PC-3 (cell line): ENCODE measurements at regions not wholly inside any gene's neighbourhood (a gene's known extent, or its start where the extent isn't known, plus 50 kb on each side); places are given as distances from the start of the nearest gene placed in this dataset.

ENCODE experiments used
- ATAC-seq: fragments of 200-7000 bp; cut with Tn5 transposase; 2 replicates; pipeline ENCODE4 v1.9.1; 2020; ENCODE audit warnings: mild to moderate bottlenecking, moderate library complexity
- BruUV-seq: library from RNA; stranded (reverse); fragments of 400-500 nt; replicated peaks from 2 replicates; lab custom pipeline; 2021; lab: Mats Ljungman, UMichigan
- CTCF ChIA-PET: fragments of 300-600 bp; sonication (Branson Sonifier 250); formaldehyde crosslinking; loops from one replicate; lab custom pipeline; 2022; ENCODE audit warnings: antibody characterized with exemption; lab: Charles Lee
- POLR2A ChIA-PET: fragments of 300-600 bp; sonication (Branson Sonifier 250); formaldehyde crosslinking; loops from one replicate; lab custom pipeline; 2022; ENCODE audit warnings: antibody characterized with exemption; ENCODE audit not compliant: unreplicated experiment; lab: Charles Lee
- DNase-seq: peaks from one replicate; pipeline ENCODE4 v3.0.0-alpha.2; 2015
- H2AFZ ChIP-seq: fragments of 300-600 bp; sonication (generic); 2 replicates; pipeline ENCODE4 v1.6.0; 2016; ENCODE audit warnings: antibody characterized with exemption, low read length
- H3F3A ChIP-seq: fragments of 300-600 bp; sonication (generic); one replicate; pipeline ENCODE4 v1.6.0; 2017; ENCODE audit warnings: antibody characterized with exemption, low read length, control low read depth, mild to moderate bottlenecking; ENCODE audit not compliant: unreplicated experiment
- H3K27ac ChIP-seq: fragments of 300-600 bp; sonication (generic); 2 replicates; pipeline ENCODE4 v1.5.1; 2016; ENCODE audit warnings: mild to moderate bottlenecking, low read length
- H3K27me3 ChIP-seq: fragments of 300-600 bp; sonication (generic); 2 replicates; pipeline ENCODE4 v1.6.1; 2016; ENCODE audit warnings: low read length, mixed read lengths
- H3K36me3 ChIP-seq: fragments of 300-600 bp; sonication (generic); 2 replicates; pipeline ENCODE4 v1.6.1; 2016; ENCODE audit warnings: low read depth, mixed run types, low read length, mixed read lengths
- H3K4me1 ChIP-seq: fragments of 300-600 bp; sonication (generic); 2 replicates; pipeline ENCODE4 v1.5.1; 2016; ENCODE audit warnings: low read length; ENCODE audit not compliant: insufficient read depth
- H3K4me2 ChIP-seq: fragments of 300-600 bp; sonication (generic); 2 replicates; pipeline ENCODE4 v1.6.0; 2016; ENCODE audit warnings: low read length
- H3K4me3 ChIP-seq: fragments of 300-600 bp; sonication (generic); 2 replicates; pipeline ENCODE4 v1.5.1; 2016; ENCODE audit warnings: mild to moderate bottlenecking, low read length, mixed read lengths
- H3K79me2 ChIP-seq: fragments of 300-600 bp; sonication (generic); 2 replicates; pipeline ENCODE4 v1.6.1; 2017; ENCODE audit warnings: low read length, mixed read lengths
- H3K9ac ChIP-seq: fragments of 300-600 bp; sonication (generic); 2 replicates; pipeline ENCODE4 v1.6.0; 2016; ENCODE audit warnings: mild to moderate bottlenecking, low read length
- H3K9me2 ChIP-seq: fragments of 300-600 bp; sonication (generic); replicated peaks from 2 replicates; pipeline ENCODE4 v1.6.1; 2016; ENCODE audit warnings: mixed run types, low read length, mixed read lengths
- H3K9me3 ChIP-seq: fragments of 300-600 bp; sonication (generic); 2 replicates; pipeline ENCODE4 v1.6.1; 2016; ENCODE audit warnings: low read length, mixed read lengths
- H4K20me1 ChIP-seq: fragments of 300-600 bp; sonication (generic); 2 replicates; pipeline ENCODE4 v1.6.1; 2016; ENCODE audit warnings: low read length, mixed read lengths
- EZH2 ChIP-seq: fragments of 300-600 bp; sonication (generic); IDR thresholded peaks from one replicate; pipeline ENCODE4 v1.6.1; 2017; ENCODE audit warnings: antibody characterized with exemption, mild to moderate bottlenecking, low read length; ENCODE audit not compliant: unreplicated experiment
- EZH2phosphoT487 ChIP-seq: fragments of 300-600 bp; sonication (generic); IDR thresholded peaks from 2 replicates; pipeline ENCODE4 v1.6.1; 2018; ENCODE audit warnings: mild to moderate bottlenecking, antibody characterized with exemption, low read length, borderline replicate concordance
- intact Hi-C: fragments of 100-400 bp; cut with micrococcal nuclease; formaldehyde crosslinking; loops from 2 replicates; pipeline ENCODE4 v1.9.0; 2023
- TF ChIP-seq, protein P1 (sequence below): fragments of 300-600 bp; sonication (generic); conservative IDR thresholded peaks from 2 replicates; pipeline ENCODE4 v1.5.1; 2017; ENCODE audit warnings: antibody characterized with exemption, low read depth, mild to moderate bottlenecking, low read length

DNA sequence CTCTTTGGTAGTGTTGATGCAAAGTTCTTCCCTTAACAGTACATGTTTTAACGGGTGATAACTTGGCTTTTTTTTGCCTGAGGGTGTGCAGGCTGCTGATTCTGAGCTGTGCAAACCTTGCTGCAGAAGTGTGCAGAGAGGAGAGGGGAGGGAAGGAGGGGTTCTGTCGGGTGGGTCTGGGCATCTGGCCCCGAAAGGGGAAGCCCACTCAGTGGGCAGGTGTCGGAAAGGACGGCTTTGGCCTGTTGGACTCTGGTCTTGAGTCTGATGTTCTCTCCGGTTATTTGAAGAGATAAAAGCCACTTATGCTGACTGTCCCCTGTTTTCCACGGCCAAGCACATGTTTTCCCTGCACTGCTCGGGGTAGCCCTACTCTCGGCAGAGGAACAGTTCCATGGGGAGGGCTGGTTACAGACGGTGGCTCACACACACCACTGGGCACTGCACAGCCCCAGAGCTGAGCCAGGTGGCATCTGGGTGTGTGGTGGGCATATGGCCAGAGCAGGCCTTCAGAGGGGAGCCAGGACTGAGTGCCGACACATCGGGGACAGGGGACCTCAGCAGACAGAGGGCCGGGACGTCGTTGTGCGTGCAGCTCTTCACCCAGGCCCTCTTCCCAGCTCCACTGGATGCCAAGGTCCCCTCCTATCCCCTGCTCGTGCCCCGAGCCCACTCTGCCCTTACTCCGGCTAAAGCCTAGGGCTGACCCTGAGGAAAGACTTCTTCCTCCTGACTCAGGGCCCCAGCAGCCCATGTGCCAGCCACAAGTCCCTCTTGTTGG, 93.2 kb downstream of the TEX29 start:
- ATAC-seq, result no peak
- BruUV-seq, result no TSS peak
- DNase-seq, result no peak
- no peak overlapping the region for H3K9ac ChIP-seq
- no peaks in the 10 kb centered on the region for H4K20me1 ChIP-seq
- H3K27ac ChIP-seq, result no peak overlapping the region
- H3K27me3 ChIP-seq, result peaks cover 95% of the 10 kb centered on the region
- no peaks in the 10 kb centered on the region for H3F3A ChIP-seq
- H2AFZ ChIP-seq, result no peak overlapping the region
- H3K79me2 ChIP-seq, result no peaks in the 10 kb centered on the region
- no peaks in the 10 kb centered on the region for H3K9me2 ChIP-seq
- H3K4me3 ChIP-seq, result no peak overlapping the region
- POLR2A ChIA-PET, result no interaction called here
- H3K36me3 ChIP-seq, result no peaks in the 10 kb centered on the region
- no peaks in the 10 kb centered on the region for H3K9me3 ChIP-seq
- intact Hi-C loops, result no loop called here
- H3K4me2 ChIP-seq, result no peak overlapping the region
- CTCF ChIA-PET, result no interaction called here
- H3K4me1 ChIP-seq, result no peaks in the 10 kb centered on the region
- TF ChIP-seq, protein P1, sequence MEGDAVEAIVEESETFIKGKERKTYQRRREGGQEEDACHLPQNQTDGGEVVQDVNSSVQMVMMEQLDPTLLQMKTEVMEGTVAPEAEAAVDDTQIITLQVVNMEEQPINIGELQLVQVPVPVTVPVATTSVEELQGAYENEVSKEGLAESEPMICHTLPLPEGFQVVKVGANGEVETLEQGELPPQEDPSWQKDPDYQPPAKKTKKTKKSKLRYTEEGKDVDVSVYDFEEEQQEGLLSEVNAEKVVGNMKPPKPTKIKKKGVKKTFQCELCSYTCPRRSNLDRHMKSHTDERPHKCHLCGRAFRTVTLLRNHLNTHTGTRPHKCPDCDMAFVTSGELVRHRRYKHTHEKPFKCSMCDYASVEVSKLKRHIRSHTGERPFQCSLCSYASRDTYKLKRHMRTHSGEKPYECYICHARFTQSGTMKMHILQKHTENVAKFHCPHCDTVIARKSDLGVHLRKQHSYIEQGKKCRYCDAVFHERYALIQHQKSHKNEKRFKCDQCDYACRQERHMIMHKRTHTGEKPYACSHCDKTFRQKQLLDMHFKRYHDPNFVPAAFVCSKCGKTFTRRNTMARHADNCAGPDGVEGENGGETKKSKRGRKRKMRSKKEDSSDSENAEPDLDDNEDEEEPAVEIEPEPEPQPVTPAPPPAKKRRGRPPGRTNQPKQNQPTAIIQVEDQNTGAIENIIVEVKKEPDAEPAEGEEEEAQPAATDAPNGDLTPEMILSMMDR, result no peak
- TF ChIP-seq EZH2, result no peak
- no peak for TF ChIP-seq EZH2phosphoT487

DNA sequence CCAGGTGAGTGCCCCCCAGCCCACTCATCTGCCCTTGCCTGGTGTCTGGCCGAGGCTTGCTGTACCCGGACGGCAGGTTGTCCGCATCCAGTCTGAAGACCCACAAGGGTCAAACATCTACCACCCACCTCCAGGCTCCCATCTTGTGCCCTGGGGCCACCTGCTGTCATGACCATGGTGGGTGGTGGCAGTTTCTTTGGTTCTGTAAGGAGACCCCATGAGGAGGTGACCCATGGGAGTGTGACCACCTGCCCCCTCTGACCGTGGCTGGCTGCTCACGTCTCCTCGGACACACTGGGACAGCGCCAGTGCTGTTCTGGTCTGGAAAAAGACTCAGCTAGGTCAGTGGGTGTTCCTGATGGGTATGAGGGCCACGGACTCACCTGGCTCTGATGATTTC, 93.9 kb downstream of the TEX29 start:
- DNase-seq (no peak), ATAC-seq (no peak)
- H2AFZ ChIP-seq, result no peak overlapping the region
- no peaks in the 10 kb centered on the region for H3K9me3 ChIP-seq
- H3K9me2 ChIP-seq, result no peaks in the 10 kb centered on the region
- no peak overlapping the region for H3K9ac ChIP-seq
- H3K27me3 ChIP-seq, result peaks cover 95% of the 10 kb centered on the region
- H3K79me2 ChIP-seq, result no peaks in the 10 kb centered on the region
- no peaks in the 10 kb centered on the region for H3F3A ChIP-seq
- H4K20me1 ChIP-seq, result no peaks in the 10 kb centered on the region
- intact Hi-C loops, result no loop called here
- H3K4me1 ChIP-seq, result no peaks in the 10 kb centered on the region
- ChIA-PET CTCF (no interaction called here), POLR2A (no interaction called here)
- no peak overlapping the region for H3K4me2 ChIP-seq
- no peaks in the 10 kb centered on the region for H3K36me3 ChIP-seq
- TF ChIP-seq EZH2 (no peak), EZH2phosphoT487 (no peak)
- TF ChIP-seq, protein P1, result no peak
- H3K27ac ChIP-seq, result no peak overlapping the region
- no peak overlapping the region for H3K4me3 ChIP-seq
- no TSS peak for BruUV-seq

DNA sequence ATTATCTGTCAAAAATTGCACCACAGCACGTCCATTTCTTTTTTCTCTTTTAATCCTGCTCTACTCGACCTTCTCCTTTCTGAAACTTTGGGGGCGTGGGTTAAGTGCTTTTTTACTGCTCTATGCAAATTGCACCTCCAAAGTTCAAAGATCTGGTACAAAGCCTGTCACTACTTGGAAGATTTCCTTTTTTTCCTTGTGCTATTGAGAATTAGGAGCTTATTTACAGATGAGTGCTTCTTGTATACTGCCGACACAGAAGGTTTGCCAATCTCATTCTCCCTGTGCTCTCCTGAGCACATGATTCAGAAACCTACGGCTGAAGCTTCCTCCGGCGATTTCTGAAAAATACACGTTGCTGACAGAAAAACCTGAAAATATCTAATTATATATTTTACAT, 94.8 kb downstream of the TEX29 start:
- no peak overlapping the region for H3K4me3 ChIP-seq
- H3K4me2 ChIP-seq, result no peak overlapping the region
- no peaks in the 10 kb centered on the region for H3K36me3 ChIP-seq
- no peak for DNase-seq
- no peak overlapping the region for H3K27ac ChIP-seq
- no peak overlapping the region for H3K9ac ChIP-seq
- H3K9me3 ChIP-seq, result no peaks in the 10 kb centered on the region
- no peaks in the 10 kb centered on the region for H3F3A ChIP-seq
- no peak for ATAC-seq
- ChIA-PET POLR2A (no interaction called here), CTCF (no interaction called here)
- H3K27me3 ChIP-seq, result peaks cover 93% of the 10 kb centered on the region
- H3K4me1 ChIP-seq, result no peaks in the 10 kb centered on the region
- no TSS peak for BruUV-seq
- H2AFZ ChIP-seq, result no peak overlapping the region
- intact Hi-C loops, result no loop called here
- TF ChIP-seq, protein P1, result no peak
- TF ChIP-seq EZH2phosphoT487 (no peak), EZH2 (no peak)
- no peaks in the 10 kb centered on the region for H3K9me2 ChIP-seq
- H3K79me2 ChIP-seq, result no peaks in the 10 kb centered on the region
- no peaks in the 10 kb centered on the region for H4K20me1 ChIP-seq
